ENCODE measurements at regions not wholly inside any gene's neighbourhood (a gene's known extent, or its start where the extent isn't known, plus 50 kb on each side); places are given as distances from the start of the nearest gene placed in this dataset.
"Not testable (repeated sequence)": the region's sequence is repeated elsewhere in the genome, so short reads cannot be mapped to it uniquely, and the experiment has no call there.

- H2AFZ ChIP-seq (ENCODE audit: low read length), result no peak overlapping the region
- H3K4me1 ChIP-seq (ENCODE audit: insufficient read depth, low read length), result no peaks in the 10 kb centered on the region
- H2AK5ac ChIP-seq (ENCODE audit: insufficient read length, low read length), result no peak overlapping the region
- no peak overlapping the region for H3K14ac ChIP-seq (ENCODE audit: insufficient read depth, low read length)
- no peak overlapping the region for H3K56ac ChIP-seq (ENCODE audit: insufficient read length, low read depth, low read length)
- no peak overlapping the region for H2BK5ac ChIP-seq (ENCODE audit: insufficient read length, low read length)
- H3K9ac ChIP-seq (ENCODE audit: extremely low read depth, insufficient read length, low read length), result no peak overlapping the region
- no peaks in the 10 kb centered on the region for H3K23me2 ChIP-seq (ENCODE audit: insufficient read length, low read depth, low read length, poor library complexity, severe bottlenecking)
- no peak overlapping the region for H2BK15ac ChIP-seq (ENCODE audit: low read depth, low read length)
- no peaks in the 10 kb centered on the region for H3K27me3 ChIP-seq (ENCODE audit: insufficient read depth, low read length)
- H3K27ac ChIP-seq (ENCODE audit: insufficient read length, low read depth, low read length), result no peak overlapping the region
- no peak overlapping the region for H2BK12ac ChIP-seq (ENCODE audit: insufficient read length, low read depth, low read length)
- no peak for TF ChIP-seq CTCF (conservative IDR thresholded peaks at IDR 0.05)
- no peak overlapping the region for H4K8ac ChIP-seq (replicated peaks; ENCODE audit: insufficient read length, low read depth, low read length)
- H3K18ac ChIP-seq (ENCODE audit: insufficient read length, low read depth, low read length), result no peak overlapping the region
- no peak overlapping the region for H2BK20ac ChIP-seq (ENCODE audit: low read depth, low read length, poor library complexity, severe bottlenecking)
- Mint-ChIP-seq H3K27me3 (ENCODE audit: low read depth) (peaks cover 3% of the 10 kb centered on the region; the same call in 1 of the 2 replicates), H3K4me1 (peaks cover 0 to 18% of the 10 kb centered on the region in 2 experiments; a peak in 3 of 4 replicates), H3K4me3 (no peak overlapping the region), H3K9me3 (peaks cover 0 to 4% of the 10 kb centered on the region in 2 experiments; a peak in 2 of 5 replicates), H3K27ac (no peak overlapping the region), H3K36me3 (ENCODE audit: insufficient read depth in 1 of 3, low read depth in 3 of 3) (peaks cover 0 to 4% (median 0%) of the 10 kb centered on the region in 3 experiments; a peak in 3 of 7 replicates)
- H3K79me1 ChIP-seq (ENCODE audit: insufficient read depth, low read depth, low read length, poor library complexity, severe bottlenecking), result no peaks in the 10 kb centered on the region
- H4K5ac ChIP-seq (ENCODE audit: insufficient read length, low read depth, low read length), result no peak overlapping the region
- no peak overlapping the region for H3T11ph ChIP-seq (ENCODE audit: low read length)
- H4K20me1 ChIP-seq (ENCODE audit: control insufficient read depth, insufficient read depth, insufficient read length), result no peaks in the 10 kb centered on the region
- no peak overlapping the region for H3K23ac ChIP-seq (ENCODE audit: insufficient read length, low read depth, low read length)
- H4K91ac ChIP-seq (ENCODE audit: insufficient read length, low read depth, low read length), result no peak overlapping the region
- H3K4me2 ChIP-seq (ENCODE audit: insufficient read depth, insufficient read length, low read length), result no peak overlapping the region
- no peak overlapping the region for H3K4ac ChIP-seq (ENCODE audit: low read depth, low read length)
- no CpG with 5 or more reads among the region's 13 CpGs for WGBS (ENCODE audit: extremely low coverage, insufficient read length, low lambda C conversion rate)
- no peak for DNase-seq
- no peaks in the 10 kb centered on the region for H3K9me3 ChIP-seq (ENCODE audit: control insufficient read depth, low read depth, low read length)
- no peak overlapping the region for H2BK120ac ChIP-seq (ENCODE audit: low read depth, low read length, poor library complexity, severe bottlenecking)
- no peaks in the 10 kb centered on the region for H3K79me2 ChIP-seq (ENCODE audit: insufficient read depth, low read length)
Measured at GRCh38 chr3:127085576-127085975, 102.7 kb downstream of the PLXNA1 start.

- H3K23ac ChIP-seq (ENCODE audit: insufficient read length, low read depth, low read length); H3K79me2 ChIP-seq (ENCODE audit: insufficient read depth, low read length); H3K14ac ChIP-seq (ENCODE audit: insufficient read depth, low read length); H3K27me3 ChIP-seq (ENCODE audit: insufficient read depth, low read length); H2BK120ac ChIP-seq (ENCODE audit: low read depth, low read length, poor library complexity, severe bottlenecking); H3K27ac ChIP-seq (ENCODE audit: insufficient read length, low read depth, low read length); H4K8ac ChIP-seq (replicated peaks; ENCODE audit: insufficient read length, low read depth, low read length); H3K79me1 ChIP-seq (ENCODE audit: insufficient read depth, low read depth, low read length, poor library complexity, severe bottlenecking); H3K23me2 ChIP-seq (ENCODE audit: insufficient read length, low read depth, low read length, poor library complexity, severe bottlenecking); H4K91ac ChIP-seq (ENCODE audit: insufficient read length, low read depth, low read length); H4K5ac ChIP-seq (ENCODE audit: insufficient read length, low read depth, low read length); H4K20me1 ChIP-seq (ENCODE audit: control insufficient read depth, insufficient read depth, insufficient read length); H3K9me3 Mint-ChIP-seq; H3K56ac ChIP-seq (ENCODE audit: insufficient read length, low read depth, low read length); H3K4me2 ChIP-seq (ENCODE audit: insufficient read depth, insufficient read length, low read length); H3K36me3 Mint-ChIP-seq (ENCODE audit: insufficient read depth in 1 of 3, low read depth in 3 of 3); DNase-seq; H2BK12ac ChIP-seq (ENCODE audit: insufficient read length, low read depth, low read length); H3K4me3 Mint-ChIP-seq; H3K9me3 ChIP-seq (ENCODE audit: control insufficient read depth, low read depth, low read length); H3K4ac ChIP-seq (ENCODE audit: low read depth, low read length); H2BK20ac ChIP-seq (ENCODE audit: low read depth, low read length, poor library complexity, severe bottlenecking); H3T11ph ChIP-seq (ENCODE audit: low read length); H2AK5ac ChIP-seq (ENCODE audit: insufficient read length, low read length); H2BK5ac ChIP-seq (ENCODE audit: insufficient read length, low read length); H3K4me1 ChIP-seq (ENCODE audit: insufficient read depth, low read length); H2AFZ ChIP-seq (ENCODE audit: low read length); H3K18ac ChIP-seq (ENCODE audit: insufficient read length, low read depth, low read length); H3K9ac ChIP-seq (ENCODE audit: extremely low read depth, insufficient read length, low read length); H2BK15ac ChIP-seq (ENCODE audit: low read depth, low read length); H3K27me3 Mint-ChIP-seq (ENCODE audit: low read depth): not testable (repeated sequence)
- WGBS (ENCODE audit: extremely low coverage, insufficient read length, low lambda C conversion rate), result no CpG with 5 or more reads among the region's 13 CpGs
- H3K27ac Mint-ChIP-seq, result peak overlapping the region in 2 of 3 experiments; percentile 51 to 81; a peak in 2 of 7 replicates
- H3K4me1 Mint-ChIP-seq, result peaks cover 0 to 18% of the 10 kb centered on the region in 2 experiments; a peak in 3 of 4 replicates
Measured at GRCh38 chr3:127086591-127086990, 103.7 kb downstream of the PLXNA1 start.

All from H9 (cell line).